Panc1 (cell line): ENCODE measurements at regions not wholly inside any gene's neighbourhood (a gene's known extent, or its start where the extent isn't known, plus 50 kb on each side); places are given as distances from the start of the nearest gene placed in this dataset.

Experiments used
- POLR2AphosphoS5 ChIP-seq: IDR thresholded peaks from 2 replicates; pipeline ENCODE4 v1.6.1; 2012; ENCODE audit warnings: mild to moderate bottlenecking, low read depth, low read length, moderate library complexity
- SIN3A ChIP-seq: IDR thresholded peaks from 2 replicates; pipeline ENCODE4 v1.6.1; 2012; ENCODE audit warnings: low read depth, mild to moderate bottlenecking, low read length, moderate library complexity, borderline replicate concordance; ENCODE audit not compliant: insufficient read depth
- TF ChIP-seq, protein P1 (sequence below): fragments of 450-650 bp; IDR thresholded peaks from 2 replicates; pipeline ENCODE4 v1.5.1; 2017; ENCODE audit warnings: mild to moderate bottlenecking
- TF ChIP-seq, protein P2 (sequence below), 2 experiments: IDR thresholded peaks; 2 replicates each; pipeline ENCODE4 v1.6.1; 2011 to 2012; ENCODE audit warnings: low read depth in 2 of 2, control low read depth in 1 of 2, low read length in 1 of 2, mild to moderate bottlenecking in 1 of 2, moderate library complexity in 1 of 2; ENCODE audit not compliant: insufficient read depth in 1 of 2

DNA sequence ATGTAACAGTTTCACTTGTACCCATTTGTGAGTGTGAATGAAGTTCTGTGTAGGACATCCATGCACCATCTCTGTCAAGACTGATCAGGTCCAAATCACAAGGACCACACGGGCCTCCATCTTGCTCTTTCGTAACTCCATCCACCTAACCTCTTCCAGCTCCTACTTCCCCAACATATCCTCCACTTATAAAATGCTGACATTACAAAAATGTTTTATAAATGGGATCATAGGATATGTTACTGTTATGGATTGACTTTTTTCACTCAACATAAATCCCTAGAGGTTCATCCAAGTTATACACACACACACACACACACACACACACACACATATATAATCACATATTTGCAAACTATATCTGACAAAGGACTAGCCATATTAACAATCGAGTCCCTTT lies 476.8 kb downstream of the ZNF516 start:
- TF ChIP-seq, protein P1, sequence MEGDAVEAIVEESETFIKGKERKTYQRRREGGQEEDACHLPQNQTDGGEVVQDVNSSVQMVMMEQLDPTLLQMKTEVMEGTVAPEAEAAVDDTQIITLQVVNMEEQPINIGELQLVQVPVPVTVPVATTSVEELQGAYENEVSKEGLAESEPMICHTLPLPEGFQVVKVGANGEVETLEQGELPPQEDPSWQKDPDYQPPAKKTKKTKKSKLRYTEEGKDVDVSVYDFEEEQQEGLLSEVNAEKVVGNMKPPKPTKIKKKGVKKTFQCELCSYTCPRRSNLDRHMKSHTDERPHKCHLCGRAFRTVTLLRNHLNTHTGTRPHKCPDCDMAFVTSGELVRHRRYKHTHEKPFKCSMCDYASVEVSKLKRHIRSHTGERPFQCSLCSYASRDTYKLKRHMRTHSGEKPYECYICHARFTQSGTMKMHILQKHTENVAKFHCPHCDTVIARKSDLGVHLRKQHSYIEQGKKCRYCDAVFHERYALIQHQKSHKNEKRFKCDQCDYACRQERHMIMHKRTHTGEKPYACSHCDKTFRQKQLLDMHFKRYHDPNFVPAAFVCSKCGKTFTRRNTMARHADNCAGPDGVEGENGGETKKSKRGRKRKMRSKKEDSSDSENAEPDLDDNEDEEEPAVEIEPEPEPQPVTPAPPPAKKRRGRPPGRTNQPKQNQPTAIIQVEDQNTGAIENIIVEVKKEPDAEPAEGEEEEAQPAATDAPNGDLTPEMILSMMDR, result no peak
- no peak for TF ChIP-seq POLR2AphosphoS5
- TF ChIP-seq SIN3A, result no peak
- TF ChIP-seq, protein P2, sequence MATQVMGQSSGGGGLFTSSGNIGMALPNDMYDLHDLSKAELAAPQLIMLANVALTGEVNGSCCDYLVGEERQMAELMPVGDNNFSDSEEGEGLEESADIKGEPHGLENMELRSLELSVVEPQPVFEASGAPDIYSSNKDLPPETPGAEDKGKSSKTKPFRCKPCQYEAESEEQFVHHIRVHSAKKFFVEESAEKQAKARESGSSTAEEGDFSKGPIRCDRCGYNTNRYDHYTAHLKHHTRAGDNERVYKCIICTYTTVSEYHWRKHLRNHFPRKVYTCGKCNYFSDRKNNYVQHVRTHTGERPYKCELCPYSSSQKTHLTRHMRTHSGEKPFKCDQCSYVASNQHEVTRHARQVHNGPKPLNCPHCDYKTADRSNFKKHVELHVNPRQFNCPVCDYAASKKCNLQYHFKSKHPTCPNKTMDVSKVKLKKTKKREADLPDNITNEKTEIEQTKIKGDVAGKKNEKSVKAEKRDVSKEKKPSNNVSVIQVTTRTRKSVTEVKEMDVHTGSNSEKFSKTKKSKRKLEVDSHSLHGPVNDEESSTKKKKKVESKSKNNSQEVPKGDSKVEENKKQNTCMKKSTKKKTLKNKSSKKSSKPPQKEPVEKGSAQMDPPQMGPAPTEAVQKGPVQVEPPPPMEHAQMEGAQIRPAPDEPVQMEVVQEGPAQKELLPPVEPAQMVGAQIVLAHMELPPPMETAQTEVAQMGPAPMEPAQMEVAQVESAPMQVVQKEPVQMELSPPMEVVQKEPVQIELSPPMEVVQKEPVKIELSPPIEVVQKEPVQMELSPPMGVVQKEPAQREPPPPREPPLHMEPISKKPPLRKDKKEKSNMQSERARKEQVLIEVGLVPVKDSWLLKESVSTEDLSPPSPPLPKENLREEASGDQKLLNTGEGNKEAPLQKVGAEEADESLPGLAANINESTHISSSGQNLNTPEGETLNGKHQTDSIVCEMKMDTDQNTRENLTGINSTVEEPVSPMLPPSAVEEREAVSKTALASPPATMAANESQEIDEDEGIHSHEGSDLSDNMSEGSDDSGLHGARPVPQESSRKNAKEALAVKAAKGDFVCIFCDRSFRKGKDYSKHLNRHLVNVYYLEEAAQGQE (IDR thresholded peaks at IDR 0.05; ENCODE audit: insufficient read depth in 1 of 2, low read depth in 2 of 2, low read length in 1 of 2), result no peak
